ENCODE measurements at regions not wholly inside any gene's neighbourhood (a gene's known extent, or its start where the extent isn't known, plus 50 kb on each side); places are given as distances from the start of the nearest gene placed in this dataset.

DNA sequence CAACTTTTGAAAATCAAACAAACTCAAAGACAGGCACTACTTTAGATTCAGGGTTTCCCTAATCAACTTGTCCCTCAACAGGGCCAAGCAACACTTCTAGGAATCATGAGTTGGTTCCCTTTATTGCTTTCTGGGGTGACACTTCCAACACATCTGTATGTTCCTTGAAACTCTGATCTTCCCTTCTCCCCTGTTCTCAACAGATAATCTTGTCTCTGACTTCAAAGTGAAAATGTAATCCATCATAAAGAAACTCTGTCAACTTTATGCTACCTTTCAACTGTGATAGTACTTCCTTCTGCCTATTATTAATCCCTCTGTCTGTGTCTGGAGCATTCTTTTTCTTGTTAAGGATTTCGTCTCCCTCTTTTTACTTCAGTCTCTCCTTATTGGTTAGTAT, 250.1 kb upstream of the MEF2C start:
- DNase-seq (ENCODE audit: low read depth in 3 of 3) = no peak

DNA sequence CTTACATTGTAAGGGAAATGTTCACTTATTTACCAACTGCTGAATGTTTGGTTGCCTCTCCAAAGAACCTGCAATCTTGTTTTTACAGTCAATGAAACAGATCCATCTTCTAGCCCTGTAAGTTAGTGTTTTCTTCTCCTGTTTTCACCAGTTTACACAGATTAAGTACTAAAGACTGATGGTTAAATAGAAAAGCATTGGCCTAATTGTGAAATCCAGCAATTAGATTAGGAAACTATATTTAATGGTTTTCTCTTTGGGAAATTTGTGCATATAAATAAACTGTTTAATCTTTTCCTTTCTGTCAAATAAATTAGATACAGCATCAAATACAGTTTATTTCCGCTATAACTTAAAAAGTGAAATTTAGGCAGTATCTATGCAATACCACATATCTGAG, 247.9 kb upstream of the MEF2C start:
- DNase-seq (ENCODE audit: low read depth in 3 of 3) = no peak

DNA sequence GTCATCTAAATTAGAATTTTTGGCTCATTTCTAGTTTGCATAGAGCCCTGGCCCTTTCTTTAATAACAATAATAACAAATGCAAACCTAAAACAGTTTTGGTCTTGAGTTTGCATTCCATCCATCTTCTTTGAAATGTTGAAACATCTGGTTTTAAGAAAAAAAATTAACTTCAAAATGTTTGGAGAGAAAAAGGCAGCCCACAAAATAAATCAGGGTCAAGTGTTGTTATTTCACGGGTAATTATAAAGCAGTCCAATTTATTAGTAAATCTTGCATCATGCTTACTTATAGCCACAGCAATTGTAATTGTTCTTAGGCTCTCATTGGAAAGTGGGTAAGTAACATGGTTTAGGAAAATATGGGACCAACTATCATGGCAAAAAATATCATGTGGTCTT, 247.0 kb upstream of the MEF2C start:
- no peak for DNase-seq (ENCODE audit: low read depth in 3 of 3)

DNA sequence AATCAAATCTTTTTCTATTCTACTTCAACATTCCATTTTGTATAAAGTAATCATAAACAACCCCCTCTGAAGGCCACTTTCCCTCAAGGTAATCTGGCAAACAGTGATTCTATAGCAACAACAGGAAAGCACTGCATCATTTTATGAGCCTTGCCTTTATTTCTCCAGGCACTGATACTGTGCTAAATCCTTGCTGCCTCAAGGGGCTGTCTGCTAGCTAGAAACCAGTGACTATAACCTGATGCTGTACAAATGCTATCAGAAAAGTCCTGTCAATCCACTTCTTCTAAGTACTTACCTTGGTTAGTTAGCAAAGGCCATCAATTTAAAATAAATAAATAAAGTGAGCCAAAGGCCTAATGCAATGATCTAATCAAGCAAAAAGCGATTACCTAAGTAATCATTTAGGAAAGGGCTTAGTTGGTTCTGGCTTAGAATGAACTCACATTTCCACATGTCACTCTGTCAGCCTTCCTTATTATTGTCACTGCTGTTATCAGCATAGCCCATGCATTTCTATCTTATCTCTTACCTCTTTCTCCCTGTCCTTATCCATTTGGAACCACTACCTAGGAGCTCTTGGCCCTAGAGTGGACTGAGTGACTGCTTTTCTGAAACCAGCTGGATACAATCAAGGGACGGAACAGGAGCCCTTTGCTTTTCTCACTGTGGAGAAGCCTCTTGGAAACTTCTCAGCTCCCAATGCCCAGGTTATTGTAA, 246.1 kb upstream of the MEF2C start:
- no peak for DNase-seq (ENCODE audit: low read depth in 3 of 3)

DNA sequence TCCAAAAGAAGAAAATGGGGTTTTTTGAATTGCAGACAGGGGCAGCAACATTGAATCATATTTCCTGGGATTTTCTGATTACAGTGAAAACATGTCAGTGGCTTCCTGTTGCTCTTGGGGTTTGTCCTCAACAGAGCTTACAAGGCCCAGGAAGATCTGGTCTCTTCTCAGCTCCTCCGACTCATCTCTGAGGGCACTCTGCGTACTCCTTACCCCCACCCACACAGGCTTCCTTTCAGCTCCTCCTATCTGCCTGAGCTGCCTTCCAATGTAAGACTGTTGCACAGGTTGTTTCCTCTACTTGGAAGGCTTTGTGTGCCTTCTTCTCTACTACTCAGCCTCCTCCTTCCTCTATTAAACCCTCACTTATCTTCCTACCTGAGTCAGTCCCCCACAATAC, 245.1 kb upstream of the MEF2C start:
- DNase-seq (ENCODE audit: low read depth in 3 of 3) = no peak

DNA sequence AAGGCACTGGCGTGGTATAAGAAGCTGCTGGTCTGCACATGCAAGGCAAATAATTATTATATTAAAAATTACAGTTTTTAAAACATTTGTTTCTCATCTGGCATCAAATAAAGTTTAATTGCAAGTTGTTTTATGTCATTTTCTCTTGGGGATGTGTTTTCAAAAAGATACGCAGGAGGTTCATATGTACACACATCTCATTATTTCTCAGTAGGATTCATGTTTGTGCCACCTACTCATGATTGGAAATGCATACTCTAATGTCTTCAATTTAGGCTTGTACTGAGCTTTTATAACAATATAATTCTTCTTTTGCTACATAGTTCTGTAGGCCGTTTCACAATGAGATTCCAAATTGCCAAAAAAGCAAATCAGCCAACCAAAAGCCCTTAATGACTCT, 244.2 kb upstream of the MEF2C start:
- no peak for DNase-seq (ENCODE audit: low read depth in 3 of 3)

DNA sequence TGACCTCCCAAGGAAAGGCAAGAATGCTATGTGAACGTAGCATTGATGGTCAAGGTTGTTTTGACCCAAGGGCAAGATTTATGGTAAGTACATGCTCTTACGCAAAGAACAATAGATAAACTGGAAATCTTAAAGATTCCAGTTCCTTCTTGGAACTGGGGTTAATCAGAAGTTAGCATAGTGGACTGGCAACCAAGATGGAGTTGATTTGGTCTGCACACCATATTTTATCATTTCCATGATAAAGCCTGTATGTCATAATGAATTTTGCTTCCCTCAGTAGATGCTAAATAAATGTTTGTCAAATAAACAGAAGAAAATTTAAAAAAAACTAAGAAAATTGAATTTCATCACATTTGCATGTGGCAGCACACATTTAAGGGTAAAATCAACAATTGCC, 242.4 kb upstream of the MEF2C start:
- DNase-seq (ENCODE audit: low read depth in 3 of 3) = no peak

DNA sequence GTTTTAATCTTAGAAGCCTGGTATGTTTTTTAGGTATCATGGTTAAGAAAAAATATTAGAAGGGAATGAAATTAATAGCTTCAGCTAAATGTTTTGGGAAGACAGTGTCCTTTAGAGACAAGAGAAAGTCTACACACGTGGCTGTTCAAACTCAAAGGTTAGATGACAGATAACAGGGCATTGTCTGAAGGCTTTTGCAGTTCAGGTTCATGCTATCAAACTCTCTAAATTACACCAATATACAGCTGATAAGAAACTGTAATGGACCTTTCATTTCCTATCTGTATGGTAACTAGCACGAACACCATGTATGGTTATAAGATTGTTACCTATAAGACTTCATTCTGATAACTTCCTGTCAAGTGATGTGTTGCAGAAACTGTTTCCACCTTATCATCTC, 240.6 kb upstream of the MEF2C start:
- no peak for DNase-seq (ENCODE audit: low read depth in 3 of 3)

DNA sequence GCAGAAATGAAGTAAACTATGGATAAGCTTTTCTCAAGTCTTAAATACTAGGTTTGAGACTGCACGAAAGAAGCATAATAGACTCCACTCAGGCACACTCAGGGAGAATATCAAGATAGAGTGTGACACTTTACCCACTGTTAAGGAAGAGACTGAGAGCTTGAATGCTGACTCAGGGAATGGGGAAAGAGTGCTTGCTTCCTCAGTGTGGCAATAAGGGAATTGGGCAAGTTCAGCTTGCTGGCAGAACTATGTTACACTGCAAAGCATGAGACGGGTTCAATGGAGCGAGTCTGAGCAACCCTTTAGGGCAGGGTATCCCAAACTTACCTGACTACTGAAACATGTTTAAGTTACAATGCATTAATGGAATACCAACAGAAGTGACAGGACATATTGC, 237.7 kb upstream of the MEF2C start:
- DNase-seq (ENCODE audit: low read depth in 3 of 3) = no peak

DNA sequence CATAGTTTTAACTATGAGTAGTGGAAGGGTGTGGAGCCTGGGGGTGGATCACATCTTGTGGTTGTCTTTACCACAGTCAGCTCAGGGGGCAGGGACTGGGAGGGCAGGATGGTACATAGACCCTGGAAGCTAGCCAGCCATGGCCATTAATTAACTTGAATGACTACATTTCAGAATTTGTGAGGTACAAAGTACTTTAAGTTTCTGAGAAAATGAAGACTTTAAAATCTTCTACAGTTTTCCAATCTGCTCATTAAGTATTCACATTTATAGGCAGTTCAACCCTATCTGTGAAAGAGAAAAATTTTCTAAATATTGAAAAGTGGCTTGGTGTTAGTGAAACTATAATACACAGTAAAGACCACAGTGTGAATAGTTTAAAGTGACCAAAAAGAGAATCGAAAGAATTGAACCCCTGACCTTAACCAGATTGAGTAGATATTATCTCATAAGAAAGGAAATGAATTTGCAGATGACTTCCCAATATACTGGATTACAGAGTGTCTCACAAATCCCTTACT, 234.2 kb upstream of the MEF2C start:
- DNase-seq (ENCODE audit: low read depth in 3 of 3) = no peak

DNA sequence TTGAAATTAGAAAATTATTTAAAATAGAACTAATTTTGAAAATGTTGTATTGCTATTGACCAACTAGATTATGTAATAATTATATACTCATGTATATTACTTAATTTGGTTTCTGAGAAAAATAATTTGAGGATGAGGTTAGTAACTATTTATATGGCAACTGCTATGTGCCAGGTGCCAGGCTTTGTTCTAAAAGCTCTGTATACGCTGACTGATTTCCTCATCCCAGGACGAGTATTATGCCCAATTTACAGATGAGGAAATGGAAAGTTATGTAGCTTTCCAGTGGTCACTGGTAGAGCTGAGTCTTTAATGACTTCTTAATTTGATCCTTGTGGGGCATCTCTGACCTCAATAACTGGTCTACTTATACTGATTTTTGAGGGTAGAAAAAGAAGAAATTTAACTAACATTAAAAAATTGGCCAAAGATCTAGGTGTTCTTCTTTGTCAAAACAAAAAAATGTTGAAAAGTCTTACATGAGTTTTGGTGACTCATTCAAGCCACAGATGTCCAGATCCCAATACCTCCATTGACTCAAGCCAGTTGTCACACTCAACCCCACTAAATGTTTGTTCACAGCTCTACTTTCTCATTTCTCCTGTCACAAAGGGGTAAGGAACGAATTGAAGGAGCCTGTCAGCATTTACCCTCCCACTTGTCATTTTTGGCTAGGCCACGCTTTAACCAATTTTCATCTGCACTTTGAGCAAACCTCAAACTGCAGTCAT, 228.1 kb upstream of the MEF2C start:
- DNase-seq (ENCODE audit: low read depth in 3 of 3) = no peak

DNA sequence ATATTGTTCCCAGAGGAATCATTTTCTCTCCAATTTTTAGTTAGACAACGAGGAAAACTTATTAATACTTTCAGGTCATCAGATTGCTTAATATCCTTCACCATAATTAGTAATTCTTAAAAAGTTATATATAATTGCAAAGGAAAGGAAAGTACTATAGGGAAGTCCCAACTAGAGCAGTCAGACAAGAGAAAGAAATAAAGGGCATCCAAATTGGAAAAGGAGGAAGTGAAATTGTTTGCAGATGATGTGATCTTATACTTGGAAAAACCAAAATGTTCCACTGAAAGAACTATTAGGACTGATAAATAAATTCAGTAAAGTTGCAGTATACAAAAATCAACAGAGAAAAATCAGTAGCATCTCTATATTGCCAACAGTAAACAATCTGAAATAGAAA, 223.5 kb upstream of the MEF2C start:
- DNase-seq (ENCODE audit: low read depth in 3 of 3) = no peak

DNA sequence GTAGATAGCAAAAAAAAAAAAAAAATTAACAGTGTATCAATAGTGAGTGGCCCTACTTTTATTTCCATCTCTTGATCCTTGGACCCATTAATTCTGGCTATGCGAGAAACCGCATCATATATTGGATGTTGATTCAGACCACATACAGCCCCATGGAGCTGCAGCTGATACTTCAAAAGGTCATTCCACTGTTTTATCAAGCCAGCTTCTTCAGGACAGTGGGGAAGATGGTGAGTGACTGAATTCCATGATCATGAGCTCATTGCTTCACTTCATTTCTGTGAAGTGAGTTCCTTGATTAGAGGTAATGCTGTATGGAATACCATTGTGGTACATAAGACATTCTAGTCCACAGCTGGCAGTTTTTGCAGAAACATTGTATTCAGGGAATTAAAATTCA, 222.9 kb upstream of the MEF2C start:
- no peak for DNase-seq (ENCODE audit: low read depth in 3 of 3)

DNA sequence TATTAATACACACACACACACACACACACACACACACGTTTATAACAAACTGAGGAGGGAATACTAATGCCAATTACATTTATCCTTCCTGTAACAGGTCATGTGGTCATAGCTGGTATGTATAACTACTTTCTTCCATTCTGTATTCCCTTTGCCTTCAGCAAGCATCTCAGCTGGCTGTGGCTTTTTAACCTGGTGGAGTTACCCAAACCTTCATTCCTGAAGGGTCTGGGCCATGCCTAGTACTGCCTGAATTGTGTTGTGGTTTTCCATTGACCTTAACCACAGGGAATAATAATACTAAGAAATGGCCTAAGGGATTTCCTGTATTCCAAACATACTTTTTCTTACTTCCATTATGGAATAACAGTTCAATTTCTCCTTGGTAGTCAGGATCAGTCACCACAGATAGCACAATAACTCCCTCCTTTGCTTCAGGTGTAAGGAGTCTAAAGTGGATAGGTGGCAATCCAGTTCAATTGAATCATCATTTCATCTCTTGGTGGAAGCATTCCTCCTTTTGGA, 222.2 kb upstream of the MEF2C start:
- no peak for DNase-seq (ENCODE audit: low read depth in 3 of 3)

DNA sequence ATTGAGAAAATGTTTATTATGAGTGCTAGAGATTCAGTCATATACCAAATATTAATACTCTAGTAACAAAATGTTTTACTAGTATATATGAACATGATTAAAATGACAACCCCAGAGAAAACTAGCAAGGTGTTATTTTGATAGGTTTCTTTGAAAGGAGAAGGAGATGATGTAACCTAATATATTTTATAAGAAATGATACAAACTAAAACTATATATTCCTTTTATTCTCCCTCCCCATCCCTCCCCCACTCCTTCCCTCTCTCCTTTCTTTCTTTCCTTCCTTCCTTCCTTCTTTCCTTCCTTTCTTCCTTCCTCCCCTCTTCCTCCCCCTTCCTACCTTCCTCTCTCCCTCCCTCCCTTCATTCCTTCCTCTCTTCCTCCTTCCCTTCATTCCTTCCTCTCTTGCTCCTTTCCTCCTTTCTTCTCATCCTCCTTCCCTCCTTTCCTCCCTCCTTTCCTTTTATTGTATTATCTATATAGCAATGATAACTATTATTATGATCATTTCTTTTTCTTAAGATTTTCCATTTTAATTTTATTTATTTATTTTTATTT, 215.3 kb upstream of the MEF2C start:
- no peak for DNase-seq (ENCODE audit: low read depth in 3 of 3)

DNA sequence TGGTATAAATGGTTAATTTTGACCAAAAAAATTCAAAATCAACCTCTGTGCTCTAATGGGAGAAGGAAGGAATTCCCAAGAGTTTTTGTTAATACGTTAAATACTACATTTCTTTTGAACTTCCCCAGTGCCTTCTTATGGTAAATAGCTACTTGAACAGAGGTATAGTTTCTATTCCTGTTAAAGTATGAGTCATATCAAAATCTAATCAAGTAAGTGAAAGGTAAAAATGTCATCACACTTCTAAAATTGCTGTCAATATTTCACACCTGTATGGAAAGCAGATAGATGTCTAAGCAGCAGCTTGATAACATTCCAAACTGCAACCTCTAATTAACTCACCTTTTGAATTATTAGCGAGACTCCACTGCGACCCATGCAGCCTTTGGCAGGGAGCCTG, 214.1 kb upstream of the MEF2C start:
- no peak for DNase-seq (ENCODE audit: low read depth in 3 of 3)

DNA sequence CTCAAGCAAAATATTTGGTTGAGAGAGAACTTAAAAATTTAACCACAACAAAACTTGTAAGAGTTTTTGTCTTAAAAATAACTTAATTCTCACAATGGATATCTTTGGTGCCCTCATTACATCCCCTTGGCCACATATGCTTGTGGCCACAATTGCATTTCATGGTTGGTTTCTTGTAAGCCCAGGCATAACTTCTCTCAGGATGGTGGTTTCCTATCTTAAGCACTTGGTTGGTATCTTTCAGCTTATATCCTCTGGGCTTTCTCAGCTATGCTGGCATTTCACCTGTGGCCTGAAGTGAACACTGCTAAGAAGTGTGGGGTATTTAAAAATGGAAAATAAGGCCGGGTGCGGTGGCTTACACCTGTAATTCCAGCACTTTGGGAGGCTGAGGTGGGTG, 212.4 kb upstream of the MEF2C start:
- no peak for DNase-seq (ENCODE audit: low read depth in 3 of 3)

DNA sequence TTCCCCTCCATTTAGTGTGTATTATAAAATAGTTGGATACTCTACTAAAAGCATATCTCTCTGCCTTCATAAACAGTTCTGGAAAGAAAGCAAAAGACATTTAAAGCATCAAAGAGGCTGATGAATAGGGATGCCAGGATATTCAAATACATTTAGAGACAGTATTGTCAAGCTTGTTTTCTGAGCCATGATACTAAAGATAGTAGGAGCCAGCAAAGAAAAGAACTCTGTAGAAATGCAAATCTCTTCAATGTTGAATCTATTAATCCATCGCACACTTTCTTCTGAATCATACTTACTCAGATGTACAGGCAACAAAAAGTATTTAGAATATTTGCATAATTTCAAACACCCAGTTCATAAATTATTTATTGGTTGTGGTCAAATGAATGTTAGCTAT, 207.1 kb upstream of the MEF2C start:
- DNase-seq (ENCODE audit: low read depth in 3 of 3) = no peak

DNA sequence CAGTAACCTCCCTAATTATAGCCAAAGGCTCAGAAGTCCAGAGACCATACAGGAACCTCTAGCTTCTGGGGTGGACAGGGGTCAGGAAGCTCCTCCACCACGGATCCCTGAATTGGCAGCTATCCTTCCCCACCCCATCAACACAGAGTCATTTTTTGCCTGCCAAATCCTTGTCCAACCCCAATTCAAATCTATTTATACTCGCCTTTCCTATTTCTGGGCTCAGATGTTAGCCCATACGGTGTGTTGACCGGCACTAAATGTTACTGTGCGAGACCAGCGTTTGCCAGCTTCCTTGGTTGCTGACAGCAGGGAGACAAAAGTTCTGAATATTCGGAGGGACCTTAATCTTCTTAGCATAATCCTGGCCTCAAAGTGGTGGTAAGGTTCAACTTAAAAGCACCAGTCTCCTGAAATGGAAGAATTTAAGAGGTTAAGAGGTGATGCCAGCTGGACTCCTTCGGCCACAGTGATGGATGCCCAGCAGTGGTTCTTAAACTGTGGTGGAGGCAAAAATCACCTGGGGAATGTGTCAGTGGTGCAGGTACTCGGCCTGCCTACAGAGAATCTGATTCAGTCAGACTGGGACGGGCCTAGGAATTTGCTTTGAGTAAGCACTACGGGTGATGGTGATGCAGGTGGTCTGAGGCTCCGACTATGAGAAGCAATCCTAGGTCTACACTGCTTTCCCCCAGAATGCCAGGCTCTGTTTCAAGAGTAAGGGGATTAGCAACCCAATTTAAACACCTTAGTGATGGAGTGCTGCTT, 204.8 kb upstream of the MEF2C start:
- no peak for DNase-seq (ENCODE audit: low read depth in 3 of 3)

DNA sequence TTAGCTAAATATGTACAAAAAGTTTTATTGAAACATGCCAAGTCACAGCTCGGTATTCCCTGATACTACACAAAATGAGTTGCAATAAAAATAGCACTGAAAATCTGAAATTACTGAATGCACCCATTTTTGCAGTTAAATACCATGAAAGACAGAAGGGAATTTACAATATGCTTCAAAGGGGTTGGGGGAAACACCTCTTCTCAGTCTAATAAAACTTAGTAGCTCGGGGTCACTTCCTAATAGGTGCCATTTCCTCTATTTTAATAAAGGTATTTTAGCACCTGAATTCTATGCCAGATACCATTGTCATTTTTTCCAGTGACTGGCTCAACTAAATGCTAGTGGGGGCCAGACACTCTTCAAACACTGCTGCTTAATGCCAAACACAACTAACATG, 204.1 kb upstream of the MEF2C start:
- DNase-seq (ENCODE audit: low read depth in 3 of 3) = no peak

DNA sequence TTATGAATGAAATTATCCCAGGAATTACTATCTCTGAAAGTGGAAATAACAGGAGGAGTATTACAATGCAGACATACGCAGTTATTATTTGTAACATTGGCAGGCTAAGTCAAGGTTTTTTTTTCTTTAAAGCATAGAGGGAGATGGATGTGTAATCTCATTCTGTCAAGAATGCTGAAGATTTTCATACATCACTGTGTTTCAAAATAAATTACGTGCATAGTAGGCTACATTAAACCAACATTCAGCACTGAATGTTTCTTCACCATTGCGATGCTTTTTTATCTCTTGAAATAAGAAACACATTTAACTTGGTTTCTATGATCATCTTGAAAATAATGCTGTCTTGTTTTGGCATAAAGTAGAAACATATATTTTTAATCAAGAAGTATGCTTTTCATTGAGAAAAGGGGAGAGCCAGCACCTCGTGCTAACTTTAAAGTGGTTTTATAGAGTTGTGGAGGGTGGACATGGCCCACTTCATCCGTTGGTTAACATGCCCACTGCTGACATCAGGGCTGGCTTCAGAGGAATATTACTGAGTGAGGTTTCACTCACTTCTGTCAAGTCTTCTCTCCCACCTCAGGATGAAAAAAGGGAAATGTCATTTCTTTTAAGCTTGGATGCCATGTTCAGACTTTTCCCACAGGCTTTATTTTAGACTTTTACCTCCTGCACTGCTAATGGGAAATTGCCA, 203.6 kb upstream of the MEF2C start:
- DNase-seq (ENCODE audit: low read depth in 3 of 3) = no peak

DNA sequence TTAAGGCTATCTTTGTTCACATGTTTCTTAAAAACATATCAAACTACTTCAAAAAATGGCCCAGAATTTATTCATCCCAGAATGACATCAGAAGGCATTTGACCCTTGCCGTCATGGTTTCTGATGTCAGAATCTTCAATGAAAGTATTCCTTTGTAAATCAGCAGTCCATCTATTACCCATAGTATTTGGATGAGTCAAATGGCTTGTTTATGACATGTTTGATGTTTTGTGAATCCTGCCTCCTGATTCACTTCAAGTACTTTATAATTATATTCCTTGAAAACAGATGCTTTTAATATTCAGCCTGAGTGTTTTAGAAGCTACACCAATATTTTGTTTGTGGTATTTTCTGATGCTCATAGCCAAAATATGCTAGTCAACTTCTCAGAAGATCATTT, 200.8 kb upstream of the MEF2C start:
- no peak for DNase-seq (ENCODE audit: low read depth in 3 of 3)
